HEK293 (cell line): ENCODE measurements at regions not wholly inside any gene's neighbourhood (a gene's known extent, or its start where the extent isn't known, plus 50 kb on each side); places are given as distances from the start of the nearest gene placed in this dataset.

ENCODE experiments used
- BCL6B ChIP-seq: fragments of 450-650 bp; formaldehyde crosslinking; IDR thresholded peaks from 2 replicates; pipeline ENCODE4 v1.5.1; 2017; ENCODE audit warnings: missing biosample characterization, missing genetic modification characterization
- FEZF1 ChIP-seq: fragments of 450-650 bp; formaldehyde crosslinking; IDR thresholded peaks from 2 replicates; pipeline ENCODE4 v1.5.1; 2016; ENCODE audit warnings: missing biosample characterization, missing genetic modification characterization
- KLF1 ChIP-seq: fragments of 450-650 bp; formaldehyde crosslinking; IDR thresholded peaks from 2 replicates; pipeline ENCODE4 v1.5.1; 2016; ENCODE audit warnings: missing biosample characterization, missing genetic modification characterization
- PRDM1 ChIP-seq: fragments of 450-650 bp; formaldehyde crosslinking; IDR thresholded peaks from 2 replicates; pipeline ENCODE4; 2016; ENCODE audit warnings: missing biosample characterization, missing genetic modification characterization
- REPIN1 ChIP-seq: fragments of 450-650 bp; formaldehyde crosslinking; IDR thresholded peaks from 2 replicates; pipeline ENCODE4 v1.5.1; 2017; ENCODE audit warnings: missing biosample characterization, missing genetic modification characterization, low read depth
- SCRT2 ChIP-seq: fragments of 450-650 bp; formaldehyde crosslinking; IDR thresholded peaks from 2 replicates; pipeline ENCODE4 v1.5.1; 2016; ENCODE audit warnings: missing biosample characterization, missing genetic modification characterization
- SP2 ChIP-seq: fragments of 450-650 bp; formaldehyde crosslinking; IDR thresholded peaks from 2 replicates; pipeline ENCODE4 v1.5.1; 2016; ENCODE audit warnings: missing biosample characterization, missing genetic modification characterization
- SP7 ChIP-seq: fragments of 450-650 bp; formaldehyde crosslinking; IDR thresholded peaks from 2 replicates; pipeline ENCODE4 v1.5.1; 2016; ENCODE audit warnings: missing biosample characterization, missing genetic modification characterization
- ZBTB17 ChIP-seq: fragments of 450-650 bp; formaldehyde crosslinking; IDR thresholded peaks from 2 replicates; pipeline ENCODE4 v1.5.1; 2016; ENCODE audit warnings: missing biosample characterization, missing genetic modification characterization
- ZNF16 ChIP-seq: fragments of 450-650 bp; formaldehyde crosslinking; IDR thresholded peaks from 2 replicates; pipeline ENCODE4 v1.5.1; 2016; ENCODE audit warnings: low read depth, missing biosample characterization, missing genetic modification characterization
- ZNF354C ChIP-seq: fragments of 450-650 bp; formaldehyde crosslinking; IDR thresholded peaks from 2 replicates; pipeline ENCODE4 v1.5.1; 2016; ENCODE audit warnings: missing biosample characterization, missing genetic modification characterization, low read depth, borderline replicate concordance
- ZNF433 ChIP-seq: fragments of 450-650 bp; formaldehyde crosslinking; IDR thresholded peaks from 2 replicates; pipeline ENCODE4 v1.5.1; 2016; ENCODE audit warnings: missing biosample characterization, missing genetic modification characterization, low read depth
- ZNF501 ChIP-seq: fragments of 450-650 bp; formaldehyde crosslinking; IDR thresholded peaks from 2 replicates; pipeline ENCODE4 v1.5.1; 2016; ENCODE audit warnings: missing biosample characterization, missing genetic modification characterization
- ZNF596 ChIP-seq: fragments of 450-650 bp; IDR thresholded peaks from 2 replicates; pipeline ENCODE4 v1.5.0; 2018; ENCODE audit warnings: missing biosample characterization, mild to moderate bottlenecking, missing genetic modification characterization, moderate library complexity
- ZNF626 ChIP-seq: fragments of 450-650 bp; sonication (Bioruptor Pico); formaldehyde crosslinking; IDR thresholded peaks from 2 replicates; pipeline ENCODE4 v1.5.1; 2018; ENCODE audit warnings: missing biosample characterization, missing genetic modification characterization, inconsistent platforms
- ZNF677 ChIP-seq: fragments of 450-650 bp; IDR thresholded peaks from 2 replicates; pipeline ENCODE4 v1.5.0; 2018; ENCODE audit warnings: missing biosample characterization, mild to moderate bottlenecking, missing genetic modification characterization, moderate library complexity
- ZNF707 ChIP-seq: fragments of 450-650 bp; formaldehyde crosslinking; IDR thresholded peaks from 2 replicates; pipeline ENCODE4 v1.5.1; 2016; ENCODE audit warnings: missing biosample characterization, missing genetic modification characterization
- ZNF777 ChIP-seq: fragments of 450-650 bp; formaldehyde crosslinking; IDR thresholded peaks from 2 replicates; pipeline ENCODE4 v1.5.1; 2017; ENCODE audit warnings: missing biosample characterization, missing genetic modification characterization, borderline replicate concordance
- ZSCAN30 ChIP-seq: fragments of 450-650 bp; IDR thresholded peaks from 2 replicates; pipeline ENCODE4 v1.5.1; 2018; ENCODE audit warnings: missing biosample characterization, mild to moderate bottlenecking, missing genetic modification characterization, moderate library complexity
- TF ChIP-seq, protein P1 (sequence below): fragments of 450-650 bp; formaldehyde crosslinking; IDR thresholded peaks from 2 replicates; pipeline ENCODE4 v1.5.1; 2016; ENCODE audit warnings: missing biosample characterization, missing genetic modification characterization
- TF ChIP-seq, protein P2 (sequence below): fragments of 450-650 bp; IDR thresholded peaks from 2 replicates; pipeline ENCODE4 v1.5.1; 2018; ENCODE audit warnings: missing biosample characterization, mild to moderate bottlenecking, missing genetic modification characterization

DNA sequence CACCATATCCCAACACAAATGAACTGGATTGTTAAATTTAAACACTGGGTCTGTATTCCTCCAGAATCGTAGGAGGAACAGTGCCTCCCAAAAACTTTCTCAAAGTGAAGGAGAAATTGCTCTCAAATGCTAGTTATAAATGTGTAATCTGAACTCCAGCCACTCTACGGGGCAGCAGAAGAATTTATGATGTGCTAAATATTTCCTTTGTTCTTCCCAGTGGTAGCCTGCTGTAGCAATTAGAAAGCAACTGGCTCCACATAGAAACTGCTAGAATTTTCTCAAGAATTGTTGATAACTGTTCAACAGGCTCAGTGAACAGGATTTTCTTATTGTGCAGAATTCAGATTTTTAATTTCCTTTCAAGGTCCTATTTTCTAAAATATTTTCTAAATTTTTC, 49.8 kb upstream of the EYA4 start (continued):
- no peak for TF ChIP-seq ZNF354C (tag by site-specific recombination)
- TF ChIP-seq ZNF16 = no peak
- TF ChIP-seq, protein P1, sequence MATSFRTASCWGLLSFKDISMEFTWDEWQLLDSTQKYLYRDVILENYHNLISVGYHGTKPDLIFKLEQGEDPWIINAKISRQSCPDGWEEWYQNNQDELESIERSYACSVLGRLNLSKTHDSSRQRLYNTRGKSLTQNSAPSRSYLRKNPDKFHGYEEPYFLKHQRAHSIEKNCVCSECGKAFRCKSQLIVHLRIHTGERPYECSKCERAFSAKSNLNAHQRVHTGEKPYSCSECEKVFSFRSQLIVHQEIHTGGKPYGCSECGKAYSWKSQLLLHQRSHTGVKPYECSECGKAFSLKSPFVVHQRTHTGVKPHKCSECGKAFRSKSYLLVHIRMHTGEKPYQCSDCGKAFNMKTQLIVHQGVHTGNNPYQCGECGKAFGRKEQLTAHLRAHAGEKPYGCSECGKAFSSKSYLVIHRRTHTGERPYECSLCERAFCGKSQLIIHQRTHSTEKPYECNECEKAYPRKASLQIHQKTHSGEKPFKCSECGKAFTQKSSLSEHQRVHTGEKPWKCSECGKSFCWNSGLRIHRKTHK = no peak
- peak; percentile 44; the same call in 1 of the 2 replicates for TF ChIP-seq SCRT2 (tag by site-specific recombination)
- no peak for TF ChIP-seq REPIN1 (tag by site-specific recombination)
- TF ChIP-seq ZNF707 (tag by site-specific recombination) = no peak
- TF ChIP-seq ZNF596 = peak; percentile 68
- TF ChIP-seq ZNF626 (tag by site-specific recombination) = no peak
- no peak; the same call in 1 of the 2 replicates for TF ChIP-seq ZNF501
- no peak for TF ChIP-seq ZNF433
- TF ChIP-seq BCL6B (tag by site-specific recombination) = 0 out of 2 replicates have a peak, but pooled peaks have one; percentile 12
- no peak for TF ChIP-seq SP2 (tag by site-specific recombination)
- no peak for TF ChIP-seq ZBTB17 (tag by site-specific recombination)
- peak; percentile 29; the same call in 1 of the 2 replicates for TF ChIP-seq ZSCAN30 (tag by site-specific recombination)
- no peak for TF ChIP-seq ZNF677
- TF ChIP-seq KLF1 (tag by site-specific recombination) = no peak
- peak; percentile 81; the same call in 1 of the 2 replicates for TF ChIP-seq PRDM1 (tag by site-specific recombination)
- TF ChIP-seq FEZF1 (tag by site-specific recombination) = peak; percentile 79
- TF ChIP-seq, protein P2, sequence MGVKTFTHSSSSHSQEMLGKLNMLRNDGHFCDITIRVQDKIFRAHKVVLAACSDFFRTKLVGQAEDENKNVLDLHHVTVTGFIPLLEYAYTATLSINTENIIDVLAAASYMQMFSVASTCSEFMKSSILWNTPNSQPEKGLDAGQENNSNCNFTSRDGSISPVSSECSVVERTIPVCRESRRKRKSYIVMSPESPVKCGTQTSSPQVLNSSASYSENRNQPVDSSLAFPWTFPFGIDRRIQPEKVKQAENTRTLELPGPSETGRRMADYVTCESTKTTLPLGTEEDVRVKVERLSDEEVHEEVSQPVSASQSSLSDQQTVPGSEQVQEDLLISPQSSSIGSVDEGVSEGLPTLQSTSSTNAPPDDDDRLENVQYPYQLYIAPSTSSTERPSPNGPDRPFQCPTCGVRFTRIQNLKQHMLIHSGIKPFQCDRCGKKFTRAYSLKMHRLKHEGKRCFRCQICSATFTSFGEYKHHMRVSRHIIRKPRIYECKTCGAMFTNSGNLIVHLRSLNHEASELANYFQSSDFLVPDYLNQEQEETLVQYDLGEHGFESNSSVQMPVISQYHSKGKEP (tag by site-specific recombination) = peak; percentile 68; the same call in 1 of the 2 replicates
- no peak for TF ChIP-seq ZNF777 (tag by site-specific recombination)
- 0 out of 2 replicates have a peak, but pooled peaks have one; percentile 17 for TF ChIP-seq SP7 (tag by site-specific recombination)
